ENCODE measurements at regions not wholly inside any gene's neighbourhood (a gene's known extent, or its start where the extent isn't known, plus 50 kb on each side); places are given as distances from the start of the nearest gene placed in this dataset.

GRCh38 chr1:239308701-239309333 lies 77.6 kb upstream of the CHRM3 start:
- no peak for TF ChIP-seq POLR2AphosphoS5 (IDR thresholded peaks at IDR 0.05)
- no peak for TF ChIP-seq EP300 (IDR thresholded peaks at IDR 0.05)
- TF ChIP-seq POLR2A (IDR thresholded peaks at IDR 0.05): no peak
- peak in 3 of 6 experiments; percentile 21 to 27 (median 23) for TF ChIP-seq CTCF (IDR thresholded peaks at IDR 0.05)
- H3K4me1 ChIP-seq: no peaks in the 10 kb centered on the region
- no peaks in the 10 kb centered on the region for H3K36me3 ChIP-seq
- ATAC-seq (ENCODE audit: low FRiP score in 2 of 2) (peak in 1 of 2 donors; percentile 70), DNase-seq (peak in 1 of 2 donors; percentile 21)
- no peak overlapping the region for H3K27ac ChIP-seq
- no peaks in the 10 kb centered on the region for H3K9me3 ChIP-seq
- no peaks in the 10 kb centered on the region for H3K27me3 ChIP-seq
- 35 to 36% methylated on average over 6 of the region's 6 CpGs for WGBS, 2 donors
- no peak overlapping the region for H3K4me3 ChIP-seq

- no peak overlapping the region for H3K4me3 ChIP-seq
- 46 to 63% methylated on average over 2 of the region's 2 CpGs for WGBS, 2 donors
- H3K27me3 ChIP-seq: no peaks in the 10 kb centered on the region
- DNase-seq (no peak), ATAC-seq (ENCODE audit: low FRiP score in 2 of 2) (no peak)
- H3K27ac ChIP-seq: no peak overlapping the region
- H3K36me3 ChIP-seq: no peaks in the 10 kb centered on the region
- TF ChIP-seq POLR2AphosphoS5 (IDR thresholded peaks at IDR 0.05) (no peak), EP300 (IDR thresholded peaks at IDR 0.05) (no peak), CTCF (IDR thresholded peaks at IDR 0.05) (no peak), POLR2A (IDR thresholded peaks at IDR 0.05) (no peak)
- no peaks in the 10 kb centered on the region for H3K9me3 ChIP-seq
- no peaks in the 10 kb centered on the region for H3K4me1 ChIP-seq
These were observed 78.5 kb upstream of the CHRM3 start for GRCh38 chr1:239307886-239308285.

- no peak overlapping the region for H3K4me3 ChIP-seq
- ATAC-seq (ENCODE audit: low FRiP score in 2 of 2) (no peak), DNase-seq (no peak)
- no peaks in the 10 kb centered on the region for H3K36me3 ChIP-seq
- 61 to 74% methylated on average over 5 of the region's 5 CpGs for WGBS, 2 donors
- no peak overlapping the region for H3K27ac ChIP-seq
- no peaks in the 10 kb centered on the region for H3K4me1 ChIP-seq
- H3K27me3 ChIP-seq: no peaks in the 10 kb centered on the region
- TF ChIP-seq POLR2AphosphoS5 (IDR thresholded peaks at IDR 0.05): no peak
- TF ChIP-seq CTCF (IDR thresholded peaks at IDR 0.05): no peak
- TF ChIP-seq EP300 (IDR thresholded peaks at IDR 0.05): no peak
- TF ChIP-seq POLR2A (IDR thresholded peaks at IDR 0.05): no peak
- H3K9me3 ChIP-seq: no peaks in the 10 kb centered on the region
These were observed 79.9 kb upstream of the CHRM3 start for GRCh38 chr1:239306426-239306825.

GRCh38 chr1:239303289-239303688 lies 83.1 kb upstream of the CHRM3 start:
- TF ChIP-seq CTCF (IDR thresholded peaks at IDR 0.05) (no peak), POLR2A (IDR thresholded peaks at IDR 0.05) (no peak), POLR2AphosphoS5 (IDR thresholded peaks at IDR 0.05) (no peak), EP300 (IDR thresholded peaks at IDR 0.05) (no peak)
- DNase-seq (no peak), ATAC-seq (ENCODE audit: low FRiP score in 2 of 2) (no peak)
- WGBS, 2 donors: 90 to 92% methylated on average over 9 of the region's 9 CpGs
- no peak overlapping the region for H3K27ac ChIP-seq
- no peak overlapping the region for H3K4me3 ChIP-seq
- no peaks in the 10 kb centered on the region for H3K36me3 ChIP-seq
- no peaks in the 10 kb centered on the region for H3K4me1 ChIP-seq
- no peaks in the 10 kb centered on the region for H3K9me3 ChIP-seq
- no peaks in the 10 kb centered on the region for H3K27me3 ChIP-seq

GRCh38 chr1:239302696-239303095 lies 83.7 kb upstream of the CHRM3 start:
- ATAC-seq (ENCODE audit: low FRiP score in 2 of 2): no peak
- Histone ChIP-seq H3K36me3 (no peaks in the 10 kb centered on the region), H3K27ac (no peak overlapping the region), H3K27me3 (no peaks in the 10 kb centered on the region), H3K4me3 (no peak overlapping the region), H3K4me1 (no peaks in the 10 kb centered on the region), H3K9me3 (no peaks in the 10 kb centered on the region)
- TF ChIP-seq POLR2A (IDR thresholded peaks at IDR 0.05) (no peak), EP300 (IDR thresholded peaks at IDR 0.05) (no peak), CTCF (IDR thresholded peaks at IDR 0.05) (no peak), POLR2AphosphoS5 (IDR thresholded peaks at IDR 0.05) (no peak)
- no peak for DNase-seq
- WGBS, 2 donors: 86 to 87% methylated on average over 3 of the region's 3 CpGs

All from upper lobe of left lung (tissue), 6 donors.